Endothelial cell of umbilical vein (primary cell): ENCODE measurements at regions not wholly inside any gene's neighbourhood (a gene's known extent, or its start where the extent isn't known, plus 50 kb on each side); places are given as distances from the start of the nearest gene placed in this dataset.

Experiments
- BruUV-seq: library from RNA; stranded (reverse); fragments of 400-500 nt; replicated peaks from 2 replicates; lab custom pipeline; 2021; lab: Mats Ljungman, UMichigan
- CTCF ChIA-PET: fragments of 300-600, 350-600 bp; sonication (Branson Sonifier 250); formaldehyde crosslinking; loops from one replicate; lab custom pipeline; 2021; ENCODE audit warnings: antibody characterized with exemption, inconsistent platforms; lab: Charles Lee
- POLR2A ChIA-PET: fragments of 300-600, 350-600 bp; sonication (Branson Sonifier 250); formaldehyde crosslinking; loops from one replicate; lab custom pipeline; 2021; ENCODE audit warnings: antibody characterized with exemption, inconsistent platforms; lab: Charles Lee
- DNase-seq: peaks from one replicate; pipeline ENCODE4 v3.0.0-alpha.2; 2011; ENCODE audit warnings: low read depth, low spot score
- FAIRE-seq: peaks from 2 replicates; lab custom pipeline; 2011; peaks lifted over from hg19 to GRCh38; lab: Jason Lieb, UNC
- H2AFZ ChIP-seq: 2 replicates; pipeline ENCODE4 v1.6.0; 2012; ENCODE audit warnings: low read depth, low read length, control low read depth, inconsistent platforms
- H3K27ac ChIP-seq: 2 replicates; pipeline ENCODE4 v1.5.1; 2011; ENCODE audit warnings: low read depth, mild to moderate bottlenecking, control low read depth, low read length, moderate library complexity; ENCODE audit not compliant: insufficient read depth
- H3K27me3 ChIP-seq, 2 experiments: 2 replicates each; pipeline versions ENCODE4 v1.6.0 to v1.6.1; 2011; ENCODE audit warnings: low read length in 2 of 2, mixed read lengths in 1 of 2; ENCODE audit not compliant: control insufficient read depth in 2 of 2, insufficient read depth in 2 of 2
- H3K36me3 ChIP-seq, 2 experiments: 2 replicates in 1 of 2; 3 replicates in 1 of 2; pipeline ENCODE4 v1.5.1; 2011; ENCODE audit warnings: low read length in 2 of 2, mild to moderate bottlenecking in 1 of 2, moderate library complexity in 1 of 2; ENCODE audit not compliant: control insufficient read depth in 2 of 2, insufficient read depth in 2 of 2; ENCODE audit errors: extremely low read depth in 1 of 2
- H3K4me1 ChIP-seq: 3 replicates; pipeline ENCODE4 v1.5.1; 2011; ENCODE audit warnings: mild to moderate bottlenecking, low read length; ENCODE audit not compliant: control insufficient read depth, insufficient read depth; ENCODE audit errors: extremely low read depth
- H3K4me2 ChIP-seq: 2 replicates; pipeline ENCODE4 v1.6.1; 2011; ENCODE audit warnings: low read length, control low read depth, mixed read lengths; ENCODE audit not compliant: insufficient read depth
- H3K4me3 ChIP-seq, 3 experiments: fragments of 200-600 bp in 1 of 3; sonication (generic), shearing (Covaris generic) in 1 of 3; replicated peaks in 1 of 3; 2 replicates each; pipeline ENCODE4 v1.5.1; 2011 to 2016; ENCODE audit warnings: control low read depth in 3 of 3, low read length in 3 of 3, mild to moderate bottlenecking in 2 of 3, inconsistent platforms in 1 of 3, low read depth in 1 of 3, moderate library complexity in 1 of 3; ENCODE audit not compliant: insufficient read depth in 1 of 3
- H3K79me2 ChIP-seq: 2 replicates; pipeline ENCODE4 v1.6.0; 2012; ENCODE audit warnings: low read length, inconsistent platforms; ENCODE audit not compliant: control insufficient read depth, insufficient read depth
- H3K9ac ChIP-seq: replicated peaks from 2 replicates; pipeline ENCODE3; 2011; ENCODE audit warnings: low read length, control low read depth; ENCODE audit not compliant: insufficient read depth; ENCODE audit errors: extremely low read depth
- H3K9me1 ChIP-seq: replicated peaks from 3 replicates; pipeline ENCODE4 v1.6.0; 2011; ENCODE audit warnings: mild to moderate bottlenecking, low read length; ENCODE audit not compliant: control insufficient read depth, insufficient read depth; ENCODE audit errors: extremely low read depth
- H3K9me3 ChIP-seq: replicated peaks from 2 replicates; pipeline ENCODE4 v1.5.1; 2012; ENCODE audit warnings: low read length, inconsistent platforms; ENCODE audit not compliant: control insufficient read depth, insufficient read depth
- H4K20me1 ChIP-seq: replicated peaks from 2 replicates; pipeline ENCODE3; 2011; ENCODE audit warnings: mild to moderate bottlenecking, low read length; ENCODE audit not compliant: control insufficient read depth, insufficient read depth; ENCODE audit errors: extremely low read depth
- CTCF ChIP-seq, 2 donors: IDR thresholded peaks; 1 replicate in 1 of 2; 2 replicates in 1 of 2; pipeline ENCODE4 v1.5.1; 2011; ENCODE audit warnings: low read length in 2 of 2, mild to moderate bottlenecking in 2 of 2, moderate library complexity in 2 of 2, control low read depth in 1 of 2, inconsistent platforms in 1 of 2, low read depth in 1 of 2; ENCODE audit not compliant: insufficient read depth in 1 of 2; ENCODE audit errors: extremely low read depth in 1 of 2
- EZH2 ChIP-seq: IDR thresholded peaks from 2 replicates; pipeline ENCODE4 v1.6.1; 2012; ENCODE audit warnings: borderline replicate concordance, low read depth, mild to moderate bottlenecking, moderate library complexity, low read length, inconsistent platforms; ENCODE audit not compliant: severe bottlenecking
- FOS ChIP-seq: IDR thresholded peaks from 2 replicates; pipeline ENCODE4 v1.6.1; 2011; ENCODE audit warnings: mild to moderate bottlenecking, low read length, moderate library complexity, borderline replicate concordance; ENCODE audit not compliant: insufficient read depth
- GATA2 ChIP-seq: IDR thresholded peaks from 2 replicates; pipeline ENCODE4 v1.7.0; 2011; ENCODE audit warnings: low read depth, mild to moderate bottlenecking, moderate library complexity, mixed read lengths, low read length; ENCODE audit not compliant: insufficient read length, insufficient read depth
- JUN ChIP-seq: IDR thresholded peaks from 2 replicates; pipeline ENCODE4 v1.6.1; 2011; ENCODE audit warnings: borderline replicate concordance, low read depth; ENCODE audit not compliant: insufficient read length, insufficient read depth
- MAX ChIP-seq: IDR thresholded peaks from 2 replicates; pipeline ENCODE4 v1.6.1; 2011; ENCODE audit not compliant: insufficient read depth, insufficient read length
- MYC ChIP-seq: IDR thresholded peaks from one replicate; pipeline ENCODE4 v1.6.1; 2011; ENCODE audit warnings: mild to moderate bottlenecking, low read depth, low read length
- POLR2A ChIP-seq: IDR thresholded peaks from 2 replicates; pipeline ENCODE4 v1.6.1; 2012; ENCODE audit warnings: low read depth, mild to moderate bottlenecking, control low read depth, low read length
- POLR2AphosphoS5 ChIP-seq: IDR thresholded peaks from 2 replicates; pipeline ENCODE4 v1.6.1; 2012; ENCODE audit warnings: low read depth, mild to moderate bottlenecking, control low read depth, low read length, moderate library complexity; ENCODE audit not compliant: insufficient read depth
- dilution Hi-C: fragments of 300-500 bp; cut with MboI; formaldehyde crosslinking; loops from one replicate; pipeline ENCODE4 v1.15.0; 2019; ENCODE audit warnings: low sequenced_read_pairs; ENCODE audit not compliant: extremely low pct_ligation_motif_present
- intact Hi-C: fragments of 100-400 bp; cut with micrococcal nuclease; formaldehyde crosslinking; loops from one replicate; pipeline ENCODE4 v1.10.0; 2022

- H3K9me3 ChIP-seq, result no peaks in the 10 kb centered on the region
- H3K9me1 ChIP-seq, result no peaks in the 10 kb centered on the region
- no peak overlapping the region for H2AFZ ChIP-seq
- no peaks in the 10 kb centered on the region for H3K36me3 ChIP-seq
- ChIA-PET POLR2A (no interaction called here), CTCF (no interaction called here)
- H3K4me3 ChIP-seq, result no peak overlapping the region
- no peaks in the 10 kb centered on the region for H3K4me1 ChIP-seq
- FAIRE-seq, result no peak
- dilution Hi-C loops, result no loop called here
- no TSS peak for BruUV-seq
- H3K79me2 ChIP-seq, result no peaks in the 10 kb centered on the region
- intact Hi-C loops, result no loop called here
- no peak overlapping the region for H3K4me2 ChIP-seq
- no peaks in the 10 kb centered on the region for H3K27me3 ChIP-seq
- TF ChIP-seq MAX (no peak), POLR2AphosphoS5 (no peak), JUN (no peak)
- H3K27ac ChIP-seq, result no peak overlapping the region
- no peak for DNase-seq
- no peak overlapping the region for H3K9ac ChIP-seq
- no peaks in the 10 kb centered on the region for H4K20me1 ChIP-seq
Observed at GRCh38 chr7:125247514-125248098, 318.0 kb upstream of the POT1 start.

- no peaks in the 10 kb centered on the region for H3K9me1 ChIP-seq
- no peaks in the 10 kb centered on the region for H3K36me3 ChIP-seq
- no peak overlapping the region for H2AFZ ChIP-seq
- dilution Hi-C loops, result no loop called here
- BruUV-seq, result no TSS peak
- H3K27me3 ChIP-seq, result no peaks in the 10 kb centered on the region
- no peak overlapping the region for H3K9ac ChIP-seq
- no peaks in the 10 kb centered on the region for H3K4me1 ChIP-seq
- CTCF ChIA-PET, result no interaction called here
- POLR2A ChIA-PET, result no interaction called here
- H3K27ac ChIP-seq, result no peak overlapping the region
- no peaks in the 10 kb centered on the region for H3K79me2 ChIP-seq
- no peak for DNase-seq
- intact Hi-C loops, result no loop called here
- no peak overlapping the region for H3K4me3 ChIP-seq
- FAIRE-seq, result no peak
- no peaks in the 10 kb centered on the region for H3K9me3 ChIP-seq
- H4K20me1 ChIP-seq, result no peaks in the 10 kb centered on the region
- TF ChIP-seq POLR2A, result no peak
- no peak for TF ChIP-seq POLR2AphosphoS5
- no peak for TF ChIP-seq JUN
- TF ChIP-seq GATA2, result no peak
- TF ChIP-seq MYC, result no peak
- no peak for TF ChIP-seq MAX
- TF ChIP-seq CTCF (IDR thresholded peaks at IDR 0.05; ENCODE audit: extremely low read depth in 1 of 2, insufficient read depth in 1 of 2, low read depth in 1 of 2, low read length in 2 of 2), result no peak
- no peak for TF ChIP-seq FOS
- no peak for TF ChIP-seq EZH2
- no peak overlapping the region for H3K4me2 ChIP-seq
Observed at GRCh38 chr7:125246706-125247105, 317.1 kb upstream of the POT1 start.
